ENCODE measurements at regions not wholly inside any gene's neighbourhood (a gene's known extent, or its start where the extent isn't known, plus 50 kb on each side); places are given as distances from the start of the nearest gene placed in this dataset.

DNA sequence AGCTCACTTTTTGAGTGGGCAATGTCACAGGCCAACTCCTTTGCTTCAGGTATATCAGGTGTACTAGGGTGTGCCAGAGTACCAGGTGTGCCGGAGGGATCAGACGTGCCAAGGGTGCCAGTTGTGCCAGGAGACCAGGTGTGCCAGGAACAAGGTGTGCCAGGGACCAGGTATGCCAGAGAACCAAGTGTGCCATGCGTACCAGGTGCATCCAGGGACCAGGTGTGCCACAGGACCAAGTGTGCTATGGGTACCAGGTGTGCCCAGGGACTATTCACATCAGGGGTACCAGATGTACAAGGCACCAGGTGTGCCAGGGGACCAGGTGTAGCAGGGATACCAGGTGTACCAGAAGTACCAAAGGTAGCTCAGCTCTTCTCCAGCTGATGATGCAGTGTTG, 174.7 kb upstream of the S1PR3 start:
- Mint-ChIP-seq H3K9me3 (no peaks in the 10 kb centered on the region), H3K4me3 (no peak overlapping the region), H3K4me1 (ENCODE audit: low read depth) (no peaks in the 10 kb centered on the region), H3K36me3 (ENCODE audit: insufficient read depth in 2 of 2) (no peaks in the 10 kb centered on the region), H3K27ac (no peak overlapping the region), H3K27me3 (ENCODE audit: low read depth) (peaks cover 39% of the 10 kb centered on the region)
- no peak for DNase-seq
- no peak for ATAC-seq (replicated peaks in 1 of 2)

GRCh38 chr9:88817628-88818027, 173.6 kb upstream of the S1PR3 start:
- DNase-seq (no peak), ATAC-seq (replicated peaks in 1 of 2) (no peak)
- Mint-ChIP-seq H3K27me3 (ENCODE audit: low read depth) (peaks cover 50% of the 10 kb centered on the region), H3K4me3 (no peak overlapping the region), H3K27ac (no peak overlapping the region), H3K9me3 (no peaks in the 10 kb centered on the region), H3K4me1 (ENCODE audit: low read depth) (no peaks in the 10 kb centered on the region), H3K36me3 (ENCODE audit: insufficient read depth in 2 of 2) (no peaks in the 10 kb centered on the region)

DNA sequence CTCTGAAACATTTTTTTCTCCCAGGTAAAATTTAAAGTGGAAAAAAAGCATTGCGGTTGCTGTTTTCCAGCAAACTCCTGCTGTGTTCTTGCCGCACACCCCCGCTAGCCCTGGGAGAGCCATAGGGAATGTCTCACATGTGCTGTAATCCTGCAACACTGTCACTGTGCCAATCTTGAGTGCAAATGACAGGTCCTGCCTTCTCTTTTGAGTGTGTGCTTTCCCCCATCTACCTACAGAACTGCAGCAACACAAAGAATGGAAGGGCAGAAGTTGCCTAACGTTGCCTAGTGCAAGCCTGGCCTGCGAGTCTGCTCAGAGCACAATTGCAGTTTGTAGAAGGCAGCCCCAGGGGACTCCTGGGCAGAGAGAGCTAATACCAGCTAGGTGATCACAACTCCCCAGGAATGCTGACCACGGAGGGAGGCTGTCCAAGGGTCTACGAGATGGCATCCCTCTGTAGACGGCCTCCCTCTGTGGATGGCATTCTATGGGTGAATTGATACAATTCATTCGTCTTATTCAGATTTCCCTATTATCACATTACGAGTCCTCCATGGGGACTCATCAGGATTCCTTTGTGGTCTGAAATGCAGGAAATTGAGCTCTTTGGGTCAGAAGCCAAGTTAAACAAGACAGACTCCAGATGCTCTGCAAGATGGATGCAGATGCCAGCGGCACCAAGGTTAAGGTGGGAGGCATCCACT, 172.6 kb upstream of the S1PR3 start:
- Mint-ChIP-seq H3K4me1 (ENCODE audit: low read depth) (no peaks in the 10 kb centered on the region), H3K27ac (no peak overlapping the region), H3K4me3 (no peak overlapping the region), H3K9me3 (peaks cover 0 to 2% of the 10 kb centered on the region in 2 donors), H3K27me3 (ENCODE audit: low read depth) (peaks cover 57% of the 10 kb centered on the region), H3K36me3 (ENCODE audit: insufficient read depth in 2 of 2) (no peaks in the 10 kb centered on the region)
- ATAC-seq (replicated peaks in 1 of 2) (no peak), DNase-seq (no peak)

DNA sequence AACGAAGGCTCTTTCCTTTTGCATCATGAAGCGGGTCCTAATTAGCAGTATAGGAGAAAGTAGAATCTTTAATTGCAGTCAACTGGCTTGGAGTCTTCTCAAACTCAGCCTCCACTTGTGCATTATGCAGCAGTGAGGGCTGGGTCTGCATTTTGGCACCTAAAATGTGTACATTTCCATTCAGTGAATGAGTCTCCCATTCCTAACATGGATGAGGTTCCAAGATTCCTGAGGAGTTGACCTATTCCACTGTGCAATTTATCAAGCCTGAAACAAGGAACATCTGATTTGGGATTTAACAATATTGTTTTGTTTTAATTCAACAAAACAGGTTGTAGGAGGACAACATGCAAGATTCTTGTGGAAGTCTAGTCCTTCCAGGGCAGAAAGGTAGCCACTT, 171.8 kb upstream of the S1PR3 start:
- H3K4me1 Mint-ChIP-seq (ENCODE audit: low read depth) = no peaks in the 10 kb centered on the region

GRCh38 chr9:88820055-88820454, 171.2 kb upstream of the S1PR3 start:
- ATAC-seq (replicated peaks in 1 of 2) (no peak), DNase-seq (no peak)
- H3K9me3 Mint-ChIP-seq = peaks cover 0 to 2% of the 10 kb centered on the region in 2 donors
- no peaks in the 10 kb centered on the region for H3K4me1 Mint-ChIP-seq (ENCODE audit: low read depth)
- H3K27ac Mint-ChIP-seq = no peak overlapping the region
- H3K4me3 Mint-ChIP-seq = no peak overlapping the region
- H3K27me3 Mint-ChIP-seq (ENCODE audit: low read depth) = peaks cover 61% of the 10 kb centered on the region
- no peaks in the 10 kb centered on the region for H3K36me3 Mint-ChIP-seq (ENCODE audit: insufficient read depth in 2 of 2)

More for the DNA sequence above, 171.8 kb upstream of the S1PR3 start:
- Mint-ChIP-seq H3K9me3 (peaks cover 0 to 2% of the 10 kb centered on the region in 2 donors), H3K4me3 (no peak overlapping the region), H3K36me3 (ENCODE audit: insufficient read depth in 2 of 2) (no peaks in the 10 kb centered on the region), H3K27ac (no peak overlapping the region), H3K27me3 (ENCODE audit: low read depth) (peaks cover 61% of the 10 kb centered on the region)
- no peak for DNase-seq
- no peak for ATAC-seq (replicated peaks in 1 of 2)

DNA sequence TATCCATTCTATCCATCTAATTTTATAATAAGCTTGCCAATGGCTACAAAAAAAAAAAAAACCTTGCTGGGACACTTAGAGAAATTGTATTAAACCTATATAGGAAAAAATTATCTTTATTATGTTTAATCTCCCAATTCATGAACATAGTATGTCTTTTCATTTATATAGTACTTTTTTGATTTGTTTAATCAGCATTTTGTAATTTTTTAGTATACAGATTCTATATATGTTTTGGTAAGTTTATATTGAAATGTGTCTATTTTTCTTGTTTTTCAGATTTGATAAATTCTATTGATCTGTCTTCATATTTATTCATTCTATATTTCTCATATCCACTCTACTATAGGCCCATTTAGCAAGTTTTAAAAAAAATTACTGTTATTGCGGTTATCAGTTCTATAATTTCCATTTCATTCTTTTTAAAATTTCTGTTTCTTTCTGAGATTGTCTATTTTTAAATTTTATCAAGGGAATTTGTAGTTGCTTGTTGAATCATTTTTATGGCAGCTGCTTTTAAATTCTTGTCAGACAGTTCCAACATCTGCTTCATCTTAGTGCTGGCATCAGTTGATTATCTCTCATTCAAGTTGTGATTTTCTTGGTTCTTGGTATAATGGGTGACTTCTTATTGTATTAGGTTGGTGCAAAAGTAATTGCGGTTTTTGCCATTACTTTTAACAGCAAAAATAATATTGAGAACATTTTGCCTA, 170.1 kb upstream of the S1PR3 start:
- Mint-ChIP-seq H3K4me1 (ENCODE audit: low read depth) (no peaks in the 10 kb centered on the region), H3K36me3 (ENCODE audit: insufficient read depth in 2 of 2) (no peaks in the 10 kb centered on the region), H3K9me3 (peaks cover 0 to 2% of the 10 kb centered on the region in 2 donors), H3K27ac (no peak overlapping the region), H3K4me3 (no peak overlapping the region), H3K27me3 (ENCODE audit: low read depth) (peaks cover 66% of the 10 kb centered on the region)
- DNase-seq (no peak), ATAC-seq (replicated peaks in 1 of 2) (no peak)

DNA sequence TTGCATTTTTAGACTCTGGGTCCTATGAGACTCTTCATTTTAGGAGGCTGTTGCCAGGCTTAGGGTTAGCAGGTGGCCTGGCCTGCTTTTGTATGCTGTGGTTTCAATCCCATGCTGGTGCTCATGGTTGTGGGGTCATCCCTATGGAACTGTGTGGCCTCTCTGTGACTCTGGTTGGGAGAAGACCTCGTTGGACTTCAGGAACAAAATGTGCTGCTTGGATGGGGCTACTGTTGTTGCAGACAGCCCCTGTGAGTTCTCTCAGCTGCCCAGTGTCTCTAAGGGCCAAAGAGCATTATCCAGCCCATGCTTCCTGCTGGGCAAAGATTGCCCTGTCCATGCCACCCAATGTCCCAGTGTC, 169.5 kb upstream of the S1PR3 start:
- no peak overlapping the region for H3K27ac Mint-ChIP-seq
- ATAC-seq (replicated peaks in 1 of 2) (no peak), DNase-seq (no peak)
- no peaks in the 10 kb centered on the region for H3K36me3 Mint-ChIP-seq (ENCODE audit: insufficient read depth in 2 of 2)
- H3K9me3 Mint-ChIP-seq = peaks cover 0 to 2% of the 10 kb centered on the region in 2 donors
- no peak overlapping the region for H3K4me3 Mint-ChIP-seq
- H3K27me3 Mint-ChIP-seq (ENCODE audit: low read depth) = peaks cover 71% of the 10 kb centered on the region
- H3K4me1 Mint-ChIP-seq (ENCODE audit: low read depth) = no peaks in the 10 kb centered on the region

DNA sequence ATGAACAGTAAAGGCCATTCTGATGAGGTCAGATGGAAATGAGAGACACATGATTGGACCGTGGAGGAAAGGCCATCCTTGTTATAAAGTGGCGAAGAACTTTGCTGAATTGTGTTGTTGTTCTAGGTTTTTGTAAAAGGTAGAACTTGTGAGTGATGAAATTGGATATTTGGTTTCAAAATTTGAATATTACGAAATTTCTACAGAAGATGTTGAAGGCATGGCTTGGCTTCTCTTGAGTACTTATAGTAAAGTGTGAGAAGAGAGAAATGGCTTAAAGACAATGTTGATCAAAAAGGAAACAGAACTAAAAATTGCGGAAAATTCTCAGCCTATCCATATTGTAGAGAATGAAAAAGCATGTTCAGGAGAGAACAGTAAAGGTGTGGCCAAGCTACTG, 166.6 kb upstream of the S1PR3 start:
- H3K4me3 Mint-ChIP-seq = no peak overlapping the region
- peaks cover 9% of the 10 kb centered on the region for H3K4me1 Mint-ChIP-seq (ENCODE audit: low read depth)
- DNase-seq (no peak), ATAC-seq (replicated peaks in 1 of 2) (no peak)
- H3K27me3 Mint-ChIP-seq (ENCODE audit: low read depth) = peaks cover 79% of the 10 kb centered on the region
- no peak overlapping the region for H3K27ac Mint-ChIP-seq
- H3K9me3 Mint-ChIP-seq = peaks cover 0 to 2% of the 10 kb centered on the region in 2 donors
- H3K36me3 Mint-ChIP-seq (ENCODE audit: insufficient read depth in 2 of 2) = no peaks in the 10 kb centered on the region

GRCh38 chr9:88826181-88826580, 165.1 kb upstream of the S1PR3 start:
- ATAC-seq (replicated peaks in 1 of 2) = no peak
- Mint-ChIP-seq H3K27ac (no peak overlapping the region), H3K4me1 (ENCODE audit: low read depth) (peaks cover 13% of the 10 kb centered on the region), H3K4me3 (no peak overlapping the region), H3K9me3 (peaks cover 0 to 2% of the 10 kb centered on the region in 2 donors), H3K36me3 (ENCODE audit: insufficient read depth in 2 of 2) (no peaks in the 10 kb centered on the region), H3K27me3 (ENCODE audit: low read depth) (peaks cover 87% of the 10 kb centered on the region)
- no peak for DNase-seq

- Mint-ChIP-seq H3K4me1 (ENCODE audit: low read depth) (peaks cover 13% of the 10 kb centered on the region), H3K27me3 (ENCODE audit: low read depth) (peaks cover 90% of the 10 kb centered on the region)
Measured at GRCh38 chr9:88826771-88827181, 164.5 kb upstream of the S1PR3 start.

GRCh38 chr9:88828018-88828417, 163.2 kb upstream of the S1PR3 start:
- H3K4me3 Mint-ChIP-seq = no peak overlapping the region
- H3K27me3 Mint-ChIP-seq (ENCODE audit: low read depth) = peaks cover 90% of the 10 kb centered on the region
- no peaks in the 10 kb centered on the region for H3K36me3 Mint-ChIP-seq (ENCODE audit: insufficient read depth in 2 of 2)
- H3K27ac Mint-ChIP-seq = no peak overlapping the region
- DNase-seq (no peak), ATAC-seq (replicated peaks in 1 of 2) (no peak)
- peaks cover 13% of the 10 kb centered on the region for H3K4me1 Mint-ChIP-seq (ENCODE audit: low read depth)
- peaks cover 0 to 2% of the 10 kb centered on the region in 2 donors for H3K9me3 Mint-ChIP-seq

More at GRCh38 chr9:88826771-88827181, 164.5 kb upstream of the S1PR3 start:
- no peak for DNase-seq
- Mint-ChIP-seq H3K27ac (no peak overlapping the region), H3K4me3 (no peak overlapping the region), H3K9me3 (peaks cover 0 to 2% of the 10 kb centered on the region in 2 donors), H3K36me3 (ENCODE audit: insufficient read depth in 2 of 2) (no peaks in the 10 kb centered on the region)
- ATAC-seq (replicated peaks in 1 of 2) = no peak

DNA sequence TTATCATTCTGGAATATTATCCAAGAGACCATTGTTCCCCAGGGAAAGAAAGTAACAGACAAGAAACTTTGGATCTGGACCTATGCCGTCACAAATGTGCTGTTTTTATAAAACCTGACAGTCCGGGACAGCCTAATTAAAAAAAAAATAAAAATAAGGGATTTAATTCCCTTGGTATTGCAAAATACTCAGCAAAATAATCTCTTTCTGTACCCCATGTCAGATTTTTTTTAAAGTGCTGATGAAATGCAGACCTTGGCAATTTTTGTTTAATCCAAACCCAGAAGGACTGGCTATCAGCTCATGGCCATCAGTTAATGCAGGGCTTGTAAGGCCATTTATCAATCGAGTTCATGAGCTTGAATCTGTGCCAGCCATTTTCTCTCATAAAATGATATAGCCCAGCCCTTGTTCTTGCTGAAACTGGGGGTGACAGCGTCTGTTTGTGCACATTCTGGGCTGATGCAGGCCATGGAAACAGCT, 162.7 kb upstream of the S1PR3 start:
- DNase-seq (no peak), ATAC-seq (replicated peaks in 1 of 2) (no peak)
- no peaks in the 10 kb centered on the region for H3K9me3 Mint-ChIP-seq
- peaks cover 13% of the 10 kb centered on the region for H3K4me1 Mint-ChIP-seq (ENCODE audit: low read depth)
- peaks cover 90% of the 10 kb centered on the region for H3K27me3 Mint-ChIP-seq (ENCODE audit: low read depth)
- H3K4me3 Mint-ChIP-seq = no peak overlapping the region
- no peaks in the 10 kb centered on the region for H3K36me3 Mint-ChIP-seq (ENCODE audit: insufficient read depth in 2 of 2)
- H3K27ac Mint-ChIP-seq = no peak overlapping the region

DNA sequence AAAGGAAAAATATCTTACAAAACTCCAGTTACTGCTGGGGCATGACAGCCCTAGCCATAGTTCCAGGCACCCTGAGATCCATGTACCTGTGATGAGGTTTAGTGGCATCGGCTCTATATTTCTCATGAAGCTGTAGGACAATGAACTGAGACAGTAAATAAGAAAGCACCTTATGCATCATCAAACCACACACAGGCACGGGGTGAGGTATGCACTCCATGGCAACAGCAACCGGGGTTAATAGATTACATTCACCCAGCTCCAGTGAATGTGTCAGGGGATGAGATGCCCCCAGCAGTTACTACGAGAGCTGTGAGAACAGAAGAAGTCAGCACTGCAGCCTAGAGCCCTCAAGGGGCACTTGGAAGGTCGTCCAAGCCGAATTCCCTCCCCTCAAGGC, 162.0 kb upstream of the S1PR3 start:
- H3K36me3 Mint-ChIP-seq (ENCODE audit: insufficient read depth in 2 of 2) = no peaks in the 10 kb centered on the region
- H3K4me3 Mint-ChIP-seq = no peak overlapping the region
- H3K9me3 Mint-ChIP-seq = peaks cover 0 to 4% of the 10 kb centered on the region in 2 donors
- no peak overlapping the region for H3K27ac Mint-ChIP-seq
- H3K4me1 Mint-ChIP-seq (ENCODE audit: low read depth) = peaks cover 19% of the 10 kb centered on the region
- DNase-seq (peak; percentile 50 to 58), ATAC-seq (replicated peaks in 1 of 2) (peak; percentile 98)
- peaks cover 90% of the 10 kb centered on the region for H3K27me3 Mint-ChIP-seq (ENCODE audit: low read depth)
